GM23338 (cell line): ENCODE measurements at regions not wholly inside any gene's neighbourhood (a gene's known extent, or its start where the extent isn't known, plus 50 kb on each side); places are given as distances from the start of the nearest gene placed in this dataset.

Experiments used
- ATAC-seq: fragments of 200-7000 bp; cut with Tn5 transposase; 3 replicates; pipeline ENCODE4 v1.9.1; 2020
- DNase-seq: peaks from one replicate; pipeline ENCODE4 v3.0.0-alpha.2; 2015; ENCODE audit warnings: low spot score
- H2AFZ ChIP-seq: fragments of 200-600 bp; sonication (generic); 2 replicates; pipeline ENCODE4 v1.8.0; 2016; ENCODE audit warnings: antibody characterized with exemption, mild to moderate bottlenecking, moderate library complexity
- H3F3A ChIP-seq: fragments of 200-600 bp; sonication (generic); replicated peaks from 2 replicates; pipeline ENCODE4 v1.8.0; 2017; ENCODE audit warnings: antibody characterized with exemption, mixed run types, low read depth
- H3K27ac ChIP-seq: fragments of 200-600 bp; sonication (generic); 2 replicates; pipeline ENCODE4 v1.6.1; 2016; ENCODE audit warnings: low read depth
- H3K27me3 ChIP-seq: fragments of 200-600 bp; sonication (generic); 2 replicates; pipeline ENCODE4 v1.8.0; 2016; ENCODE audit warnings: mild to moderate bottlenecking, mixed run types, moderate library complexity; ENCODE audit not compliant: insufficient read depth
- H3K36me3 ChIP-seq: fragments of 200-600 bp; sonication (generic); 2 replicates; pipeline ENCODE4 v1.8.0; 2016; ENCODE audit warnings: mild to moderate bottlenecking; ENCODE audit not compliant: insufficient read depth
- H3K4me1 ChIP-seq: fragments of 200-600 bp; sonication (generic); 2 replicates; pipeline ENCODE4 v1.8.0; 2016; ENCODE audit warnings: mild to moderate bottlenecking, moderate library complexity; ENCODE audit not compliant: insufficient read depth
- H3K4me2 ChIP-seq: fragments of 200-600 bp; sonication (generic); 2 replicates; pipeline ENCODE4 v1.7.1; 2017; ENCODE audit warnings: mixed run types
- H3K4me3 ChIP-seq: fragments of 200-600 bp; sonication (generic); 2 replicates; pipeline ENCODE4 v1.6.1; 2016; ENCODE audit warnings: mixed run types
- H3K79me2 ChIP-seq: fragments of 200-600 bp; sonication (generic); replicated peaks from 2 replicates; pipeline ENCODE4 v1.8.0; 2017; ENCODE audit warnings: mild to moderate bottlenecking; ENCODE audit not compliant: insufficient read depth
- H3K9me2 ChIP-seq: fragments of 200-600 bp; sonication (generic); 2 replicates; pipeline ENCODE4 v1.8.0; 2017; ENCODE audit not compliant: insufficient read depth
- H4K20me1 ChIP-seq: fragments of 200-600 bp; sonication (generic); replicated peaks from 2 replicates; pipeline ENCODE4 v1.8.0; 2017; ENCODE audit warnings: mild to moderate bottlenecking; ENCODE audit not compliant: insufficient read depth
- H3K27ac Mint-ChIP-seq: 2 replicates; pipeline ENCODE4 v1.8.0; 2020; ENCODE audit warnings: inconsistent platforms, mild to moderate bottlenecking, moderate library complexity, mixed read lengths
- H3K27me3 Mint-ChIP-seq: 3 replicates; pipeline ENCODE4 v1.8.0; 2022; ENCODE audit warnings: low read depth, mild to moderate bottlenecking, moderate library complexity, mixed read lengths, inconsistent platforms; ENCODE audit not compliant: insufficient read depth, poor library complexity
- H3K36me3 Mint-ChIP-seq: 3 replicates; pipeline ENCODE4 v1.8.0; 2021; ENCODE audit warnings: low read depth, mild to moderate bottlenecking, inconsistent platforms, moderate library complexity, mixed read lengths
- H3K4me1 Mint-ChIP-seq: 3 replicates; pipeline ENCODE4 v1.8.0; 2020; ENCODE audit warnings: mild to moderate bottlenecking, inconsistent platforms, mixed read lengths
- H3K4me3 Mint-ChIP-seq: 3 replicates; pipeline ENCODE4 v1.8.0; 2021; ENCODE audit warnings: moderate library complexity, mild to moderate bottlenecking, inconsistent platforms, mixed read lengths
- H3K9me3 Mint-ChIP-seq: 3 replicates; pipeline ENCODE4 v1.8.0; 2020; ENCODE audit warnings: moderate library complexity, mild to moderate bottlenecking, inconsistent platforms, mixed read lengths
- CREB1 ChIP-seq: fragments of 250-450 bp; sonication (Bioruptor Pico); IDR thresholded peaks from 2 replicates; pipeline ENCODE4 v1.5.0; 2020; ENCODE audit warnings: low read depth, mild to moderate bottlenecking, moderate library complexity
- EZH2 ChIP-seq: fragments of 200-600 bp; sonication (generic); IDR thresholded peaks from one replicate; pipeline ENCODE4 v1.8.0; 2017; ENCODE audit warnings: antibody characterized with exemption, mild to moderate bottlenecking, low read depth; ENCODE audit not compliant: unreplicated experiment
- EZH2phosphoT487 ChIP-seq: fragments of 200-600 bp; sonication (generic); IDR thresholded peaks from one replicate; pipeline ENCODE4 v1.8.1; 2018; ENCODE audit warnings: antibody characterized with exemption; ENCODE audit not compliant: unreplicated experiment
- JUNB ChIP-seq: IDR thresholded peaks from one replicate; pipeline ENCODE4 v1.6.1; 2016; ENCODE audit warnings: antibody characterized with exemption; ENCODE audit not compliant: unreplicated experiment
- NANOG ChIP-seq: IDR thresholded peaks from 2 replicates; pipeline ENCODE4 v1.6.1; 2016; ENCODE audit warnings: antibody characterized with exemption, borderline replicate concordance
- POLR2AphosphoS5 ChIP-seq: IDR thresholded peaks from 2 replicates; pipeline ENCODE4 v1.6.1; 2016; ENCODE audit warnings: antibody characterized with exemption, low read depth
- STAT1 ChIP-seq: IDR thresholded peaks from one replicate; pipeline ENCODE4 v1.6.1; 2016; ENCODE audit warnings: antibody characterized with exemption; ENCODE audit not compliant: unreplicated experiment
- ZNF114 ChIP-seq: fragments of 250-450 bp; sonication (Bioruptor Pico); IDR thresholded peaks from 2 replicates; pipeline ENCODE4 v1.5.0; 2020; ENCODE audit warnings: mild to moderate bottlenecking, moderate library complexity
- ZNF331 ChIP-seq: fragments of 250-450 bp; sonication (Bioruptor Pico); IDR thresholded peaks from 2 replicates; pipeline ENCODE4 v1.5.0; 2020; ENCODE audit warnings: low read depth, mild to moderate bottlenecking, moderate library complexity
- TF ChIP-seq, protein P1 (sequence below), 2 experiments: fragments of 200-600 bp in 1 of 2; sonication (generic) in 1 of 2; conservative IDR thresholded peaks; 2 replicates each; pipeline versions ENCODE4 v1.5.1 to v1.6.1; 2016 to 2017; ENCODE audit warnings: antibody characterized with exemption in 2 of 2, low read depth in 2 of 2, mild to moderate bottlenecking in 2 of 2, moderate library complexity in 1 of 2
- TF ChIP-seq, protein P2 (sequence below): IDR thresholded peaks from one replicate; pipeline ENCODE4 v1.6.1; 2018; ENCODE audit warnings: antibody characterized with exemption; ENCODE audit not compliant: unreplicated experiment
- TF ChIP-seq, protein P3 (sequence below): IDR thresholded peaks from 2 replicates; pipeline ENCODE4 v1.6.1; 2016; ENCODE audit warnings: antibody characterized with exemption
- TF ChIP-seq, protein P4 (sequence below): fragments of 250-450 bp; sonication (Bioruptor Pico); IDR thresholded peaks from 2 replicates; pipeline ENCODE4 v1.5.0; 2020; ENCODE audit warnings: mild to moderate bottlenecking, moderate library complexity

DNA sequence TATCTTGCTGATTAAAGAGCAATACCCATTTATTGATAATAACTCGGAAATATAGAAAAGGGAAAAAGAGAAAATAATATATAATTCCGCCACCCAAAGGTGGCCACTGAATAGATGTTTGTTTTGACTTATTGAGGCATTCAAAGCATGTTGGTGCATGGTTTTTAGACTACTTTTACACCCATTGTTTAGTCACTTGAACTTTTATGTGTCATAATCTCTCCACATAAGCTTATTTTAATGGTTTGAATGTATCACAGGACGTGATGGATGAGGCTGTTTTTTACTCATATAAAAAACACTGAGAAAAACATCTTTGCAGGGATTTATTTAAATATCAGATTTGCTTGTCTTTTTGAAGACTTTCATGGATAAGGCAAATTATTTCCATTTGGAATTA, 120.4 kb downstream of the ACKR3 start:
- peaks cover under 1% of the 10 kb centered on the region; the same call in 1 of the 2 replicates for H3K4me1 ChIP-seq
- no peak overlapping the region; the same call in 1 of the 2 replicates for H2AFZ ChIP-seq
- peaks cover 12% of the 10 kb centered on the region for H3K27me3 Mint-ChIP-seq
- H3K79me2 ChIP-seq = no peaks in the 10 kb centered on the region
- H3K36me3 Mint-ChIP-seq = no peaks in the 10 kb centered on the region
- no peak for ATAC-seq
- no peaks in the 10 kb centered on the region for H3K36me3 ChIP-seq
- no peak overlapping the region for H3K4me3 ChIP-seq
- DNase-seq = no peak
- H3K9me3 Mint-ChIP-seq = no peaks in the 10 kb centered on the region
- no peaks in the 10 kb centered on the region for H4K20me1 ChIP-seq
- H3K4me2 ChIP-seq = no peak overlapping the region
- H3F3A ChIP-seq = no peaks in the 10 kb centered on the region
- no peak overlapping the region for H3K27ac Mint-ChIP-seq
- H3K9me2 ChIP-seq = no peaks in the 10 kb centered on the region
- no peaks in the 10 kb centered on the region for H3K27me3 ChIP-seq
- no peak overlapping the region for H3K27ac ChIP-seq
- no peak for TF ChIP-seq CREB1 (CRISPR knock-in tag)
- no peak for TF ChIP-seq NANOG
- TF ChIP-seq, protein P1, sequence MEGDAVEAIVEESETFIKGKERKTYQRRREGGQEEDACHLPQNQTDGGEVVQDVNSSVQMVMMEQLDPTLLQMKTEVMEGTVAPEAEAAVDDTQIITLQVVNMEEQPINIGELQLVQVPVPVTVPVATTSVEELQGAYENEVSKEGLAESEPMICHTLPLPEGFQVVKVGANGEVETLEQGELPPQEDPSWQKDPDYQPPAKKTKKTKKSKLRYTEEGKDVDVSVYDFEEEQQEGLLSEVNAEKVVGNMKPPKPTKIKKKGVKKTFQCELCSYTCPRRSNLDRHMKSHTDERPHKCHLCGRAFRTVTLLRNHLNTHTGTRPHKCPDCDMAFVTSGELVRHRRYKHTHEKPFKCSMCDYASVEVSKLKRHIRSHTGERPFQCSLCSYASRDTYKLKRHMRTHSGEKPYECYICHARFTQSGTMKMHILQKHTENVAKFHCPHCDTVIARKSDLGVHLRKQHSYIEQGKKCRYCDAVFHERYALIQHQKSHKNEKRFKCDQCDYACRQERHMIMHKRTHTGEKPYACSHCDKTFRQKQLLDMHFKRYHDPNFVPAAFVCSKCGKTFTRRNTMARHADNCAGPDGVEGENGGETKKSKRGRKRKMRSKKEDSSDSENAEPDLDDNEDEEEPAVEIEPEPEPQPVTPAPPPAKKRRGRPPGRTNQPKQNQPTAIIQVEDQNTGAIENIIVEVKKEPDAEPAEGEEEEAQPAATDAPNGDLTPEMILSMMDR (conservative IDR thresholded peaks at IDR 0.05; ENCODE audit: low read depth in 2 of 2) = no peak
- TF ChIP-seq, protein P2, sequence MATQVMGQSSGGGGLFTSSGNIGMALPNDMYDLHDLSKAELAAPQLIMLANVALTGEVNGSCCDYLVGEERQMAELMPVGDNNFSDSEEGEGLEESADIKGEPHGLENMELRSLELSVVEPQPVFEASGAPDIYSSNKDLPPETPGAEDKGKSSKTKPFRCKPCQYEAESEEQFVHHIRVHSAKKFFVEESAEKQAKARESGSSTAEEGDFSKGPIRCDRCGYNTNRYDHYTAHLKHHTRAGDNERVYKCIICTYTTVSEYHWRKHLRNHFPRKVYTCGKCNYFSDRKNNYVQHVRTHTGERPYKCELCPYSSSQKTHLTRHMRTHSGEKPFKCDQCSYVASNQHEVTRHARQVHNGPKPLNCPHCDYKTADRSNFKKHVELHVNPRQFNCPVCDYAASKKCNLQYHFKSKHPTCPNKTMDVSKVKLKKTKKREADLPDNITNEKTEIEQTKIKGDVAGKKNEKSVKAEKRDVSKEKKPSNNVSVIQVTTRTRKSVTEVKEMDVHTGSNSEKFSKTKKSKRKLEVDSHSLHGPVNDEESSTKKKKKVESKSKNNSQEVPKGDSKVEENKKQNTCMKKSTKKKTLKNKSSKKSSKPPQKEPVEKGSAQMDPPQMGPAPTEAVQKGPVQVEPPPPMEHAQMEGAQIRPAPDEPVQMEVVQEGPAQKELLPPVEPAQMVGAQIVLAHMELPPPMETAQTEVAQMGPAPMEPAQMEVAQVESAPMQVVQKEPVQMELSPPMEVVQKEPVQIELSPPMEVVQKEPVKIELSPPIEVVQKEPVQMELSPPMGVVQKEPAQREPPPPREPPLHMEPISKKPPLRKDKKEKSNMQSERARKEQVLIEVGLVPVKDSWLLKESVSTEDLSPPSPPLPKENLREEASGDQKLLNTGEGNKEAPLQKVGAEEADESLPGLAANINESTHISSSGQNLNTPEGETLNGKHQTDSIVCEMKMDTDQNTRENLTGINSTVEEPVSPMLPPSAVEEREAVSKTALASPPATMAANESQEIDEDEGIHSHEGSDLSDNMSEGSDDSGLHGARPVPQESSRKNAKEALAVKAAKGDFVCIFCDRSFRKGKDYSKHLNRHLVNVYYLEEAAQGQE = no peak
- TF ChIP-seq JUNB = no peak
- no peak for TF ChIP-seq ZNF331
- TF ChIP-seq EZH2phosphoT487 = no peak
- no peak for TF ChIP-seq EZH2
- TF ChIP-seq, protein P3, sequence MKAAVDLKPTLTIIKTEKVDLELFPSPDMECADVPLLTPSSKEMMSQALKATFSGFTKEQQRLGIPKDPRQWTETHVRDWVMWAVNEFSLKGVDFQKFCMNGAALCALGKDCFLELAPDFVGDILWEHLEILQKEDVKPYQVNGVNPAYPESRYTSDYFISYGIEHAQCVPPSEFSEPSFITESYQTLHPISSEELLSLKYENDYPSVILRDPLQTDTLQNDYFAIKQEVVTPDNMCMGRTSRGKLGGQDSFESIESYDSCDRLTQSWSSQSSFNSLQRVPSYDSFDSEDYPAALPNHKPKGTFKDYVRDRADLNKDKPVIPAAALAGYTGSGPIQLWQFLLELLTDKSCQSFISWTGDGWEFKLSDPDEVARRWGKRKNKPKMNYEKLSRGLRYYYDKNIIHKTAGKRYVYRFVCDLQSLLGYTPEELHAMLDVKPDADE = no peak
- no peak for TF ChIP-seq POLR2AphosphoS5
- no peak for TF ChIP-seq STAT1
- TF ChIP-seq, protein P4, sequence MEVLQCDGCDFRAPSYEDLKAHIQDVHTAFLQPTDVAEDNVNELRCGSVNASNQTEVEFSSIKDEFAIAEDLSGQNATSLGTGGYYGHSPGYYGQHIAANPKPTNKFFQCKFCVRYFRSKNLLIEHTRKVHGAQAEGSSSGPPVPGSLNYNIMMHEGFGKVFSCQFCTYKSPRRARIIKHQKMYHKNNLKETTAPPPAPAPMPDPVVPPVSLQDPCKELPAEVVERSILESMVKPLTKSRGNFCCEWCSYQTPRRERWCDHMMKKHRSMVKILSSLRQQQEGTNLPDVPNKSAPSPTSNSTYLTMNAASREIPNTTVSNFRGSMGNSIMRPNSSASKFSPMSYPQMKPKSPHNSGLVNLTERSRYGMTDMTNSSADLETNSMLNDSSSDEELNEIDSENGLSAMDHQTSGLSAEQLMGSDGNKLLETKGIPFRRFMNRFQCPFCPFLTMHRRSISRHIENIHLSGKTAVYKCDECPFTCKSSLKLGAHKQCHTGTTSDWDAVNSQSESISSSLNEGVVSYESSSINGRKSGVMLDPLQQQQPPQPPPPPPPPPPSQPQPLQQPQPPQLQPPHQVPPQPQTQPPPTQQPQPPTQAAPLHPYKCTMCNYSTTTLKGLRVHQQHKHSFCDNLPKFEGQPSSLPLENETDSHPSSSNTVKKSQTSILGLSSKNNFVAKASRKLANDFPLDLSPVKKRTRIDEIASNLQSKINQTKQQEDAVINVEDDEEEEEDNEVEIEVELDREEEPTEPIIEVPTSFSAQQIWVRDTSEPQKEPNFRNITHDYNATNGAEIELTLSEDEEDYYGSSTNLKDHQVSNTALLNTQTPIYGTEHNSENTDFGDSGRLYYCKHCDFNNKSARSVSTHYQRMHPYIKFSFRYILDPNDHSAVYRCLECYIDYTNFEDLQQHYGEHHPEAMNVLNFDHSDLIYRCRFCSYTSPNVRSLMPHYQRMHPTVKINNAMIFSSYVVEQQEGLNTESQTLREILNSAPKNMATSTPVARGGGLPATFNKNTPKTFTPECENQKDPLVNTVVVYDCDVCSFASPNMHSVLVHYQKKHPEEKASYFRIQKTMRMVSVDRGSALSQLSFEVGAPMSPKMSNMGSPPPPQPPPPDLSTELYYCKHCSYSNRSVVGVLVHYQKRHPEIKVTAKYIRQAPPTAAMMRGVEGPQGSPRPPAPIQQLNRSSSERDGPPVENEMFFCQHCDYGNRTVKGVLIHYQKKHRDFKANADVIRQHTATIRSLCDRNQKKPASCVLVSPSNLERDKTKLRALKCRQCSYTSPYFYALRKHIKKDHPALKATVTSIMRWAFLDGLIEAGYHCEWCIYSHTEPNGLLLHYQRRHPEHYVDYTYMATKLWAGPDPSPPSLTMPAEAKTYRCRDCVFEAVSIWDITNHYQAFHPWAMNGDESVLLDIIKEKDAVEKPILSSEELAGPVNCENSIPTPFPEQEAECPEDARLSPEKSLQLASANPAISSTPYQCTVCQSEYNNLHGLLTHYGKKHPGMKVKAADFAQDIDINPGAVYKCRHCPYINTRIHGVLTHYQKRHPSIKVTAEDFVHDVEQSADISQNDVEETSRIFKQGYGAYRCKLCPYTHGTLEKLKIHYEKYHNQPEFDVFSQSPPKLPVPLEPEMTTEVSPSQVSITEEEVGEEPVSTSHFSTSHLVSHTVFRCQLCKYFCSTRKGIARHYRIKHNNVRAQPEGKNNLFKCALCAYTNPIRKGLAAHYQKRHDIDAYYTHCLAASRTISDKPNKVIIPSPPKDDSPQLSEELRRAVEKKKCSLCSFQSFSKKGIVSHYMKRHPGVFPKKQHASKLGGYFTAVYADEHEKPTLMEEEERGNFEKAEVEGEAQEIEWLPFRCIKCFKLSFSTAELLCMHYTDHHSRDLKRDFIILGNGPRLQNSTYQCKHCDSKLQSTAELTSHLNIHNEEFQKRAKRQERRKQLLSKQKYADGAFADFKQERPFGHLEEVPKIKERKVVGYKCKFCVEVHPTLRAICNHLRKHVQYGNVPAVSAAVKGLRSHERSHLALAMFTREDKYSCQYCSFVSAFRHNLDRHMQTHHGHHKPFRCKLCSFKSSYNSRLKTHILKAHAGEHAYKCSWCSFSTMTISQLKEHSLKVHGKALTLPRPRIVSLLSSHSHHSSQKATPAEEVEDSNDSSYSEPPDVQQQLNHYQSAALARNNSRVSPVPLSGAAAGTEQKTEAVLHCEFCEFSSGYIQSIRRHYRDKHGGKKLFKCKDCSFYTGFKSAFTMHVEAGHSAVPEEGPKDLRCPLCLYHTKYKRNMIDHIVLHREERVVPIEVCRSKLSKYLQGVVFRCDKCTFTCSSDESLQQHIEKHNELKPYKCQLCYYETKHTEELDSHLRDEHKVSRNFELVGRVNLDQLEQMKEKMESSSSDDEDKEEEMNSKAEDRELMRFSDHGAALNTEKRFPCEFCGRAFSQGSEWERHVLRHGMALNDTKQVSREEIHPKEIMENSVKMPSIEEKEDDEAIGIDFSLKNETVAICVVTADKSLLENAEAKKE (CRISPR knock-in tag) = no peak
- no peak for TF ChIP-seq ZNF114 (CRISPR knock-in tag)
- peaks cover 34% of the 10 kb centered on the region for H3K4me1 Mint-ChIP-seq
- no peak overlapping the region for H3K4me3 Mint-ChIP-seq
